SIG-M5 treated with dmso at 0.1 percent for 504 hours (cell line): ENCODE measurements at regions not wholly inside any gene's neighbourhood (a gene's known extent, or its start where the extent isn't known, plus 50 kb on each side); places are given as distances from the start of the nearest gene placed in this dataset.

Source experiments
- DNase-seq: peaks from one replicate; lab custom pipeline; 2025; ENCODE audit not compliant: unreplicated experiment; lab: John Stamatoyannopoulos, UW

DNA sequence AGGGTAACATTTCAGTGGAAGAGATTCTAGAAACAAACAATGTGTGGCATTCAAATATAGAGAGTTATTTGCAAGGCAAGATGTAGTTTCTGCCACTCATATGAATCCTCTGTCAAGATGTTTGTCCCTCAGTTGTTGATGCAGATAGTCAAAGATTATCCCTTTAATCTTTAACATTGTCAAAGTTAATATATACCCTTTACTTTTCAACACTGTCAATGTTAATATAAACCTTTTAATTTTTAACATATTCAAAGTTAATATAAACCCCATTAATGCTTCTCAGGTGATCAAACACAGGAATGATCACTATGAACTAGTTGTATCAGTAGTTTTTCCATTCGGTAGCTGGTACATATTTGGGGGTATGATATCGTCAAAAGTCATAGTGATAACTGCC is 51.9 kb upstream of the PICALM start:
- DNase-seq, result no peak

DNA sequence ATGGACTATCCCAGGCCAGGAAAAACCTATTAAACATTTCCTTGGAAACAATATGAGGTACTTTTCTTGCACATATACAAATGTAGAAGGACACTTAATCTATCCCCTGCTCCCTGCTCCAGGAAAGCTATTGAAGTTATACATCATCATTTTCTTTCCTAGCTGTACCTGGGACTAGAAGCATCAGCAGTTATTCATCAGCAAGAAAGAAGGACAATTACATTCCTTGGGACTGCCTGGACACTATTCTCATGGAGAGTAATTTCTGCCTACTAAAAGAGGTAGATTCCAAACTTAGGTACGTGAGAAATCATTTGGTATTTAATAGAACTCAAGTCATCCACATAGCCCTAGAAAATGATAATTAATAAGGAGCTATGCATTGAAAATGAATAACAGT is 51.0 kb upstream of the PICALM start:
- DNase-seq, result no peak

DNA sequence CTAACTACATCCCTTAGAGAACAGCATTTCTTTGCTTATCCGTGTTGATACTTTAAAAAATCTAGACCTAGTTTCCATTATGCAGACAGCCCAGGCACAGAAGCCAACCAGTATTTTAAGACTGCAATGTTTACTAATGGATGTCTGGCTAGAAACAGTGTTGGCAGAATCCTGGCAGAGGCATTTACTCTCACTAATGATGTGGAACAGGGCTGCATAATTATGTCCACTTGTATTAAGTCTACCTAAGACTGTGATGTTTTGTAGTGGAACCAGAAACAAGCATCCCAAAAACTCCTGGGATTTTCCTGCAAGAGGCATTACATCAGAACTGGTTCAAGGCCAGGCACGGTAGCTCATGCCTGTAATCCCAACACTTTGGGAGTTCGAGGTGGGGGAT is 50.2 kb upstream of the PICALM start:
- DNase-seq, result no peak
